HPDE6-E6E7 (cell line): ENCODE measurements at regions not wholly inside any gene's neighbourhood (a gene's known extent, or its start where the extent isn't known, plus 50 kb on each side); places are given as distances from the start of the nearest gene placed in this dataset.

ENCODE experiments used
- DNase-seq: peaks from one replicate; pipeline ENCODE4 v3.0.0; 2011; ENCODE audit warnings: missing footprints; ENCODE audit errors: extremely low spot score

GRCh38 chr3:18885612-18886011, 262.7 kb upstream of the KCNH8 start:
- DNase-seq, result no peak

GRCh38 chr3:18883571-18883970, 264.7 kb upstream of the KCNH8 start:
- no peak for DNase-seq

- DNase-seq, result no peak
Measured at GRCh38 chr3:18880691-18881090, 267.6 kb upstream of the KCNH8 start.

GRCh38 chr3:18872466-18872865, 275.8 kb upstream of the KCNH8 start:
- DNase-seq, result no peak

- no peak for DNase-seq
Measured at GRCh38 chr3:18870642-18871041, 277.7 kb upstream of the KCNH8 start.

- DNase-seq, result no peak
Measured at GRCh38 chr3:18870074-18870640, 278.2 kb upstream of the KCNH8 start.

- DNase-seq, result no peak
Measured at GRCh38 chr3:18868911-18869689, 279.2 kb upstream of the KCNH8 start.

- no peak for DNase-seq
Measured at GRCh38 chr3:18866899-18867298, 281.4 kb upstream of the KCNH8 start.

- DNase-seq, result no peak
Measured at GRCh38 chr3:18864933-18865731, 283.2 kb upstream of the KCNH8 start.

- DNase-seq, result no peak
Measured at GRCh38 chr3:18862077-18862476, 286.2 kb upstream of the KCNH8 start.

GRCh38 chr3:18861137-18861536, 287.2 kb upstream of the KCNH8 start:
- DNase-seq, result no peak

GRCh38 chr3:18853269-18853668, 295.0 kb upstream of the KCNH8 start:
- DNase-seq, result no peak

- no peak for DNase-seq
Measured at GRCh38 chr3:18847583-18848197, 300.6 kb upstream of the KCNH8 start.

GRCh38 chr3:18843983-18844382, 304.3 kb upstream of the KCNH8 start:
- no peak for DNase-seq

- DNase-seq, result no peak
Measured at GRCh38 chr3:18843188-18843587, 305.1 kb upstream of the KCNH8 start.

GRCh38 chr3:18841422-18842343, 306.6 kb upstream of the KCNH8 start:
- DNase-seq, result no peak

GRCh38 chr3:18840535-18841137, 307.7 kb upstream of the KCNH8 start:
- no peak for DNase-seq

GRCh38 chr3:18838758-18839157, 309.6 kb upstream of the KCNH8 start:
- no peak for DNase-seq

- DNase-seq, result no peak
Measured at GRCh38 chr3:18837137-18837755, 311.1 kb upstream of the KCNH8 start.

GRCh38 chr3:18835021-18835420, 313.3 kb upstream of the KCNH8 start:
- DNase-seq, result no peak
